ENCODE measurements at regions not wholly inside any gene's neighbourhood (a gene's known extent, or its start where the extent isn't known, plus 50 kb on each side); places are given as distances from the start of the nearest gene placed in this dataset.

DNA sequence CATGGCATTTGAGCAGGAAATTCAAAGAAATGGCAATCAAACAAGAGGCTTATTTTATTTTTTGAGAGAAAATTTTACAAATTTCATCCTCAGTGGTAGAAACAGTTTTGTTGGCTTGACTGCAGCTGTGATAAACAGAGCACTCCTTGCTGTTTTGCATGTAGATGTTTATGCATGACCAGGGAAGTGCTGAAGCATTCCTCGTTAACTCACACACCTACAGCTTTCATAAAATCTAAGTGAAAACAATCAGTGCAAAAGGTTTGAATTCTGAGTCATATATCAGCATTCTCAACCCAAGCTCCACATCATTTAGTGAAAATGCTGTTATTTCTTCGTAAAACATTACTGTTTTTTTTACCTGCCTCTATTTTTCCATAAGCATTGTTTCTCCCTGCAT, 146.6 kb upstream of the CCDC68 start:
- Histone ChIP-seq H3K4me3 (no peak overlapping the region), H3K4me1 (no peaks in the 10 kb centered on the region), H3K36me3 (no peaks in the 10 kb centered on the region), H3K9me3 (no peaks in the 10 kb centered on the region), H3K27ac (no peak overlapping the region), H3K27me3 (no peaks in the 10 kb centered on the region)
- TF ChIP-seq, protein P1, sequence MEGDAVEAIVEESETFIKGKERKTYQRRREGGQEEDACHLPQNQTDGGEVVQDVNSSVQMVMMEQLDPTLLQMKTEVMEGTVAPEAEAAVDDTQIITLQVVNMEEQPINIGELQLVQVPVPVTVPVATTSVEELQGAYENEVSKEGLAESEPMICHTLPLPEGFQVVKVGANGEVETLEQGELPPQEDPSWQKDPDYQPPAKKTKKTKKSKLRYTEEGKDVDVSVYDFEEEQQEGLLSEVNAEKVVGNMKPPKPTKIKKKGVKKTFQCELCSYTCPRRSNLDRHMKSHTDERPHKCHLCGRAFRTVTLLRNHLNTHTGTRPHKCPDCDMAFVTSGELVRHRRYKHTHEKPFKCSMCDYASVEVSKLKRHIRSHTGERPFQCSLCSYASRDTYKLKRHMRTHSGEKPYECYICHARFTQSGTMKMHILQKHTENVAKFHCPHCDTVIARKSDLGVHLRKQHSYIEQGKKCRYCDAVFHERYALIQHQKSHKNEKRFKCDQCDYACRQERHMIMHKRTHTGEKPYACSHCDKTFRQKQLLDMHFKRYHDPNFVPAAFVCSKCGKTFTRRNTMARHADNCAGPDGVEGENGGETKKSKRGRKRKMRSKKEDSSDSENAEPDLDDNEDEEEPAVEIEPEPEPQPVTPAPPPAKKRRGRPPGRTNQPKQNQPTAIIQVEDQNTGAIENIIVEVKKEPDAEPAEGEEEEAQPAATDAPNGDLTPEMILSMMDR (IDR thresholded peaks at IDR 0.05) = no peak
- intact Hi-C loops (cut with DNase I; ENCODE audit: low total_unique reads) = no loop called here
- no peak for DNase-seq

DNA sequence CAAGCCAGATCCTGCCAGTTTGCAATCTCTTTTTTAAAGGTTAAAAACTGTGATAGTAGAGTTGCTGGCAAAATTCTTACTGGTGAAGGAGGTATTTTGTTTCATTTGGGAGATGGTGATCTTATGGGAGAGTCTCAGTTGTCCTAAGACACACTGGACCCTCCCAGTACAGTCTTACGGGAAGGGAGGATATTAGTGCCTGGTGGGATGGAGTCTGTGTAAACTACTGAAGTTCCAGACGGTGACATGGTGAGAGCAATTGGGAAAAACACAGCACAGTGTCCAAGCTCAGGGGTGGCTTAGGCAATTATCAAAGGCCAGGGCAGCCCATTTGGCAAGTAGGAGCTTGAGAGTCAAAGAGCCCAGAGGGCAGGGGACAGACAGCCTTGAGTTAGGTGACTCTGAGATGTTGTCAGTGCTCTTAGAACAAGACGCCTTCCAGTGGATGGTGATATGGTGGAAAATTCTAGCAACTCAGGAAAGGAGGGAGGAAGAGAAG, 143.7 kb upstream of the CCDC68 start:
- Histone ChIP-seq H3K4me1 (no peaks in the 10 kb centered on the region), H3K27me3 (no peaks in the 10 kb centered on the region), H3K36me3 (no peaks in the 10 kb centered on the region), H3K4me3 (no peak overlapping the region), H3K27ac (no peak overlapping the region), H3K9me3 (no peaks in the 10 kb centered on the region)
- DNase-seq = no peak
- intact Hi-C loops (cut with DNase I; ENCODE audit: low total_unique reads) = no loop called here
- TF ChIP-seq POLR2A (IDR thresholded peaks at IDR 0.05) = no peak
- TF ChIP-seq, protein P1 (IDR thresholded peaks at IDR 0.05) = no peak

DNA sequence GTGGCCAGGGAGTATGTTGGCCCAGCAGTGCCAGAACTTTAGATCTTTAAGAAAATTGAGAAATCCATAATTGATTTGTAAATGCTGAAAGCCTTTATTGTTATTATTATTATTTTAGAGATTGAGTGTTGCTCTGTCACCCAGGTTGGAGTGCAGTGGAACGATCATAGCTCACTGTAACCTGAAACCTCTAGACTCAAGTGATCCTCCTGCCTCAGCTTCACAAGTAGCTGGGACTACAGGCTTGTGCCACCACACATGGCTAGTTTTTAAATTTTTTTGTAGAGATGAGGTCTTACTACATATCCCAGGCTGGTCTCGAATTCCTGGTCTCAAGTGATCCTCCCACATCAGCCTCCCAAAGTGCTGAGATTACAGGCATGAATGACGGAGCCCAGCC, 143.2 kb upstream of the CCDC68 start:
- no peak overlapping the region for H3K4me3 ChIP-seq
- H3K36me3 ChIP-seq = no peaks in the 10 kb centered on the region
- H3K4me1 ChIP-seq = no peaks in the 10 kb centered on the region
- no peaks in the 10 kb centered on the region for H3K9me3 ChIP-seq
- no peak overlapping the region for H3K27ac ChIP-seq
- no peaks in the 10 kb centered on the region for H3K27me3 ChIP-seq
- intact Hi-C loops (cut with DNase I; ENCODE audit: low total_unique reads) = no loop called here
- no peak for DNase-seq
- TF ChIP-seq POLR2A (IDR thresholded peaks at IDR 0.05) = no peak

DNA sequence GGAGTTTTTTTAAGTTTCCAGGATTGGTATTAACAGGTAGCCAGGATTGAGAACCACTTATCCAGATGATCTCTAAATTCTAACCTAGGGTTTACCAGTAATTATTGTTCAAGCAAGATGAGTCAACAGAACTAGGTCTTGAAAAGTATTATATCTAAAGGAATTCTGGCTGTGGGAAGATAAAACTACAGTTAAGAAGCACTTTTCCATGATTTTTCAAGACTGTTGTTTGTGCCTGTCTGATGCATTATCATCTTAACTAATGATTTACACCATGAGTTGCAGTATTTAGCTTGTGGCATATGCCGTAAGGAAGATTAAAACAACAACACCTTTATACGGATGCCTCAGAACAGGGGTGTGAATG, 142.2 kb upstream of the CCDC68 start:
- H3K9me3 ChIP-seq = no peaks in the 10 kb centered on the region
- H3K27ac ChIP-seq = no peak overlapping the region
- intact Hi-C loops (cut with DNase I; ENCODE audit: low total_unique reads) = no loop called here
- DNase-seq = no peak
- no peaks in the 10 kb centered on the region for H3K4me1 ChIP-seq
- no peaks in the 10 kb centered on the region for H3K36me3 ChIP-seq
- TF ChIP-seq, protein P1 (IDR thresholded peaks at IDR 0.05) = no peak
- no peak for TF ChIP-seq POLR2A (IDR thresholded peaks at IDR 0.05)
- H3K27me3 ChIP-seq = no peaks in the 10 kb centered on the region
- H3K4me3 ChIP-seq = no peak overlapping the region

GRCh38 chr18:55100817-55101457, 141.7 kb upstream of the CCDC68 start:
- no peak for DNase-seq
- Histone ChIP-seq H3K9me3 (no peaks in the 10 kb centered on the region), H3K4me1 (no peaks in the 10 kb centered on the region), H3K36me3 (no peaks in the 10 kb centered on the region), H3K27me3 (no peaks in the 10 kb centered on the region), H3K4me3 (no peak overlapping the region), H3K27ac (no peak overlapping the region)
- intact Hi-C loops (cut with DNase I; ENCODE audit: low total_unique reads) = no loop called here
- no peak for TF ChIP-seq POLR2A (IDR thresholded peaks at IDR 0.05)
- TF ChIP-seq, protein P1 (IDR thresholded peaks at IDR 0.05) = no peak

All from uterus (tissue), 3 donors.